HCT116 (cell line): ENCODE measurements at regions not wholly inside any gene's neighbourhood (a gene's known extent, or its start where the extent isn't known, plus 50 kb on each side); places are given as distances from the start of the nearest gene placed in this dataset.

Experiments
- EZH2 ChIP-seq: fragments of 200-600 bp; sonication (generic); IDR thresholded peaks from 2 replicates; pipeline ENCODE4 v1.6.1; 2017; ENCODE audit warnings: antibody characterized with exemption, mixed run types
- POLR2A ChIP-seq: IDR thresholded peaks from 2 replicates; pipeline ENCODE4 v1.7.0; 2011; ENCODE audit warnings: borderline replicate concordance; ENCODE audit not compliant: insufficient read depth, insufficient read length; ENCODE audit errors: extremely low read depth
- RAD21 ChIP-seq: IDR thresholded peaks from 2 replicates; pipeline ENCODE4 v1.6.1; 2012; ENCODE audit warnings: low read depth, mild to moderate bottlenecking
- TCF7L2 ChIP-seq: IDR thresholded peaks from 2 replicates; pipeline ENCODE4 v1.7.0; 2011; ENCODE audit warnings: borderline replicate concordance, inconsistent platforms; ENCODE audit not compliant: insufficient read depth, insufficient read length; ENCODE audit errors: extremely low read depth
- ZNF274 ChIP-seq: fragments of 200-500 bp; sonication (Bioruptor generic); IDR thresholded peaks from 2 replicates; pipeline ENCODE4 v1.6.1; 2014; ENCODE audit warnings: mild to moderate bottlenecking, low read depth, low read length, inconsistent platforms
- TF ChIP-seq, protein P1 (sequence below), 3 experiments: fragments of 200-600 bp in 1 of 3; sonication (generic) in 1 of 3; IDR thresholded peaks in 2 of 3; conservative IDR thresholded peaks in 1 of 3; 2 replicates each; pipeline ENCODE4 v1.5.1; 2012 to 2017; ENCODE audit warnings: low read depth in 2 of 3, low read length in 2 of 3, antibody characterized with exemption in 1 of 3, borderline replicate concordance in 1 of 3, control low read depth in 1 of 3, mild to moderate bottlenecking in 1 of 3, mixed read lengths in 1 of 3, mixed run types in 1 of 3, moderate library complexity in 1 of 3; ENCODE audit not compliant: insufficient read depth in 1 of 3
- TF ChIP-seq, protein P2 (sequence below): IDR thresholded peaks from 2 replicates; pipeline ENCODE4 v1.6.1; 2012

DNA sequence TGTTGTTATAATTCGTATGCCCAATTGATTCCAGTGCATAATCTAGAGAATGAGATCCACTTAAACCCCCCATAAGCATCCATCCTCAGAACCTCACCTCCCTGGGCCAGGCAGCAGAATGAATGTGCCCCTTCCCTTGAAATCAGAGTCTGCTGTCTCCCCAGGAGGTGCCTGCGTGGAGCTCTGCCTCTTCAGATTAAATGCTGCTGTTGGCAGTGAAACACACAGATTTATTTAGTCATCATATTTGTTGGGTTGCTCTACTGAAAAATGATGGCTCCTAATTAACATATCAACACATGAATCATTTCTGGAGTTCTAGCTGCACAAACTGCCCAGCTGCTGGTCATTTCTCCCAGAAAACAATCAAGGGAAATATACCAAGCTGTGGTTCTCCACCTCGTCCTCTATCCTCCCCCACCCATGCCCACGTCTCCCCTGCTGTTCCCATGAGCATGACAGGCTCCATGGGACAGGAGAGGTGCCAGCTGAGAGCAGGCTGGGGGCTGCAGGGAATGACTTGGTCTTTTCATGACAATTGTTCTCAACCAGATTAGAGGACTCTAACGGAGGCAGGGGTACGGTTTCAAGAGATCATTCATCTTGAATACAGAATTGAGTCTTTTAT lies 633.1 kb downstream of the CDH26 start:
- TF ChIP-seq, protein P1, sequence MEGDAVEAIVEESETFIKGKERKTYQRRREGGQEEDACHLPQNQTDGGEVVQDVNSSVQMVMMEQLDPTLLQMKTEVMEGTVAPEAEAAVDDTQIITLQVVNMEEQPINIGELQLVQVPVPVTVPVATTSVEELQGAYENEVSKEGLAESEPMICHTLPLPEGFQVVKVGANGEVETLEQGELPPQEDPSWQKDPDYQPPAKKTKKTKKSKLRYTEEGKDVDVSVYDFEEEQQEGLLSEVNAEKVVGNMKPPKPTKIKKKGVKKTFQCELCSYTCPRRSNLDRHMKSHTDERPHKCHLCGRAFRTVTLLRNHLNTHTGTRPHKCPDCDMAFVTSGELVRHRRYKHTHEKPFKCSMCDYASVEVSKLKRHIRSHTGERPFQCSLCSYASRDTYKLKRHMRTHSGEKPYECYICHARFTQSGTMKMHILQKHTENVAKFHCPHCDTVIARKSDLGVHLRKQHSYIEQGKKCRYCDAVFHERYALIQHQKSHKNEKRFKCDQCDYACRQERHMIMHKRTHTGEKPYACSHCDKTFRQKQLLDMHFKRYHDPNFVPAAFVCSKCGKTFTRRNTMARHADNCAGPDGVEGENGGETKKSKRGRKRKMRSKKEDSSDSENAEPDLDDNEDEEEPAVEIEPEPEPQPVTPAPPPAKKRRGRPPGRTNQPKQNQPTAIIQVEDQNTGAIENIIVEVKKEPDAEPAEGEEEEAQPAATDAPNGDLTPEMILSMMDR (IDR thresholded peaks at IDR 0.05 in 2 of 3, conservative IDR thresholded peaks at IDR 0.05 in 1 of 3; ENCODE audit: borderline replicate concordance in 1 of 3, insufficient read depth in 1 of 3, low read depth in 2 of 3, low read length in 2 of 3) = no peak
- TF ChIP-seq, protein P2, sequence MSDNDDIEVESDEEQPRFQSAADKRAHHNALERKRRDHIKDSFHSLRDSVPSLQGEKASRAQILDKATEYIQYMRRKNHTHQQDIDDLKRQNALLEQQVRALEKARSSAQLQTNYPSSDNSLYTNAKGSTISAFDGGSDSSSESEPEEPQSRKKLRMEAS = no peak
- no peak for TF ChIP-seq RAD21
- no peak for TF ChIP-seq TCF7L2
- TF ChIP-seq ZNF274 = no peak
- TF ChIP-seq POLR2A = no peak
- TF ChIP-seq EZH2 = no peak
